Panc1 (cell line): ENCODE measurements at regions not wholly inside any gene's neighbourhood (a gene's known extent, or its start where the extent isn't known, plus 50 kb on each side); places are given as distances from the start of the nearest gene placed in this dataset.

ENCODE experiments used
- CTCF ChIP-seq: fragments of 450-650 bp; IDR thresholded peaks from 2 replicates; pipeline ENCODE4 v1.5.1; 2017; ENCODE audit warnings: mild to moderate bottlenecking
- POLR2AphosphoS5 ChIP-seq: IDR thresholded peaks from 2 replicates; pipeline ENCODE4 v1.6.1; 2012; ENCODE audit warnings: mild to moderate bottlenecking, low read depth, low read length, moderate library complexity

GRCh38 chr13:90510319-90510718, 837.2 kb upstream of the MIR17HG start:
- TF ChIP-seq CTCF (no peak), POLR2AphosphoS5 (no peak)
